Superior temporal gyrus (tissue), 1 donor: ENCODE measurements at regions not wholly inside any gene's neighbourhood (a gene's known extent, or its start where the extent isn't known, plus 50 kb on each side); places are given as distances from the start of the nearest gene placed in this dataset.
A peak's percentile ranks its signal among the peaks of the same experiment; 100 is the strongest.
"Not testable (repeated sequence)": the region's sequence is repeated elsewhere in the genome, so short reads cannot be mapped to it uniquely, and the experiment has no call there.

Source experiments
- DNase-seq: peaks from one replicate; pipeline ENCODE4 v3.0.0-alpha.2; 2016; ENCODE audit errors: extremely low spot score

- DNase-seq = no peak
Measured at GRCh38 chr15:60134609-60135008, 130.5 kb downstream of the FOXB1 start.

GRCh38 chr15:60135961-60136360 lies 131.8 kb downstream of the FOXB1 start:
- DNase-seq = peak; percentile 80

GRCh38 chr15:60137711-60138396 lies 133.7 kb downstream of the FOXB1 start:
- no peak for DNase-seq

GRCh38 chr15:60138397-60138968 lies 134.4 kb downstream of the FOXB1 start:
- no peak for DNase-seq

GRCh38 chr15:60152386-60152785 lies 148.3 kb downstream of the FOXB1 start:
- DNase-seq = no peak

- DNase-seq = no peak
Measured at GRCh38 chr15:60154764-60155325, 150.7 kb downstream of the FOXB1 start.

- no peak for DNase-seq
Measured at GRCh38 chr15:60155661-60156060, 151.6 kb downstream of the FOXB1 start.

GRCh38 chr15:60160909-60161308 lies 156.8 kb downstream of the FOXB1 start:
- no peak for DNase-seq

- no peak for DNase-seq
Measured at GRCh38 chr15:60161704-60162103, 157.6 kb downstream of the FOXB1 start.

GRCh38 chr15:60162251-60162967 lies 158.3 kb downstream of the FOXB1 start:
- no peak for DNase-seq

GRCh38 chr15:60162968-60163355 lies 158.9 kb downstream of the FOXB1 start:
- no peak for DNase-seq

GRCh38 chr15:60165111-60165510 lies 161.0 kb downstream of the FOXB1 start:
- DNase-seq = no peak

GRCh38 chr15:60172143-60172542 lies 168.0 kb downstream of the FOXB1 start:
- DNase-seq = no peak

- peak; percentile 76 for DNase-seq
Measured at GRCh38 chr15:60179786-60180391, 175.8 kb downstream of the FOXB1 start.

GRCh38 chr15:60181957-60182356 lies 177.8 kb downstream of the FOXB1 start:
- not testable (repeated sequence) for DNase-seq

- no peak for DNase-seq
Measured at GRCh38 chr15:60183366-60183765, 179.3 kb downstream of the FOXB1 start.

GRCh38 chr15:60184579-60184978 lies 180.5 kb downstream of the FOXB1 start:
- no peak for DNase-seq

GRCh38 chr15:60191016-60191415 lies 186.9 kb downstream of the FOXB1 start:
- DNase-seq = no peak

GRCh38 chr15:60191821-60192220 lies 187.7 kb downstream of the FOXB1 start:
- no peak for DNase-seq

GRCh38 chr15:60195611-60196010 lies 191.5 kb downstream of the FOXB1 start:
- DNase-seq = no peak

- DNase-seq = no peak
Measured at GRCh38 chr15:60204131-60204885, 193.5 kb downstream of the ANXA2 start.

GRCh38 chr15:60208709-60209108 lies 189.1 kb downstream of the ANXA2 start:
- no peak for DNase-seq
